B cell (primary cell): ENCODE measurements at regions not wholly inside any gene's neighbourhood (a gene's known extent, or its start where the extent isn't known, plus 50 kb on each side); places are given as distances from the start of the nearest gene placed in this dataset.

Source experiments
- CTCF ChIP-seq: fragments of 200-600 bp; IDR thresholded peaks from one replicate; pipeline ENCODE4 v1.8.0; 2022; ENCODE audit warnings: antibody characterized with exemption, mild to moderate bottlenecking
- EZH2 ChIP-seq: IDR thresholded peaks from 2 replicates; pipeline ENCODE4 v1.6.1; 2012; ENCODE audit warnings: borderline replicate concordance, low read depth, mild to moderate bottlenecking, moderate library complexity, low read length; ENCODE audit not compliant: insufficient read depth, poor library complexity, severe bottlenecking

DNA sequence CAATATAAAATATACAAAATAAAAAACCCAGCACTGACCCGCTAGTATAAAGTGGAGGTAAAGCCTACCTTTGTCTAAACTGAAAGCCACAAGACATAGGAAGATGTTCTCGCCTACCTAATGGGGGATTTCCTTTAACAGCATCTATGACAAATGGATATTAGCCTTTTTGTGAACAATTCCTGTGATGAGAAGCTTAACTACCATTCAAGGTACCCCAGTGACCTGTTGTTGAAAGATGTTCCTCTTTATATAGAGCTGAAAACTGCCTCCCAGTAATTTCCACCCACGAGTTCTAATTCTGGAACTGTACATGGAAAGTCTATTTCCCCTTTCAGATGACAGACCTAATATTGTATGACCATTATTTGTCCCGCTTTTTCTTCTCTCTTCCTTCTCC is 109.8 kb upstream of the RASGRP1 start:
- no peak for TF ChIP-seq CTCF
- no peak for TF ChIP-seq EZH2
